ENCODE measurements at regions not wholly inside any gene's neighbourhood (a gene's known extent, or its start where the extent isn't known, plus 50 kb on each side); places are given as distances from the start of the nearest gene placed in this dataset.

- no peaks in the 10 kb centered on the region for H3K9me3 Mint-ChIP-seq
- peaks cover 7% of the 10 kb centered on the region for H3K27me3 Mint-ChIP-seq (ENCODE audit: low read depth)
- H3K4me3 Mint-ChIP-seq = no peak overlapping the region
- no peak for DNase-seq (ENCODE audit: low spot score in 2 of 2, unreplicated experiment in 2 of 2)
- no peaks in the 10 kb centered on the region for H3K4me1 Mint-ChIP-seq
- no peak overlapping the region for H3K27ac Mint-ChIP-seq
- TF ChIP-seq CTCF (IDR thresholded peaks at IDR 0.05; ENCODE audit: unreplicated experiment) = no peak
- no peaks in the 10 kb centered on the region for H3K36me3 Mint-ChIP-seq
Observed at GRCh38 chr6:102488729-102489128, 1095.2 kb downstream of the GRIK2 start.

- no peak for DNase-seq (ENCODE audit: low spot score in 2 of 2, unreplicated experiment in 2 of 2)
- no peaks in the 10 kb centered on the region for H3K36me3 Mint-ChIP-seq
- H3K27me3 Mint-ChIP-seq (ENCODE audit: low read depth) = peaks cover 8% of the 10 kb centered on the region
- no peak overlapping the region for H3K27ac Mint-ChIP-seq
- no peaks in the 10 kb centered on the region for H3K4me1 Mint-ChIP-seq
- no peak overlapping the region for H3K4me3 Mint-ChIP-seq
- TF ChIP-seq CTCF (IDR thresholded peaks at IDR 0.05; ENCODE audit: unreplicated experiment) = no peak
- H3K9me3 Mint-ChIP-seq = no peaks in the 10 kb centered on the region
Observed at GRCh38 chr6:102485480-102485879, 1092.0 kb downstream of the GRIK2 start.

GRCh38 chr6:102474041-102474807, 1080.7 kb downstream of the GRIK2 start:
- Mint-ChIP-seq H3K4me1 (no peaks in the 10 kb centered on the region), H3K36me3 (no peaks in the 10 kb centered on the region), H3K4me3 (no peak overlapping the region), H3K9me3 (peaks cover 5% of the 10 kb centered on the region), H3K27me3 (ENCODE audit: low read depth) (peaks cover 5% of the 10 kb centered on the region), H3K27ac (no peak overlapping the region)
- no peak for TF ChIP-seq CTCF (IDR thresholded peaks at IDR 0.05; ENCODE audit: unreplicated experiment)
- no peak for DNase-seq (ENCODE audit: low spot score in 2 of 2, unreplicated experiment in 2 of 2)

- no peak for TF ChIP-seq CTCF (IDR thresholded peaks at IDR 0.05; ENCODE audit: unreplicated experiment)
- H3K27me3 Mint-ChIP-seq (ENCODE audit: low read depth) = peaks cover 14% of the 10 kb centered on the region
- no peaks in the 10 kb centered on the region for H3K36me3 Mint-ChIP-seq
- H3K9me3 Mint-ChIP-seq = peaks cover 4% of the 10 kb centered on the region
- no peak for DNase-seq (ENCODE audit: low spot score in 2 of 2, unreplicated experiment in 2 of 2)
- H3K4me1 Mint-ChIP-seq = no peaks in the 10 kb centered on the region
- H3K4me3 Mint-ChIP-seq = no peak overlapping the region
- H3K27ac Mint-ChIP-seq = no peak overlapping the region
Observed at GRCh38 chr6:102458990-102459389, 1065.5 kb downstream of the GRIK2 start.

GRCh38 chr6:102438171-102438570, 1044.7 kb downstream of the GRIK2 start:
- H3K9me3 Mint-ChIP-seq = no peaks in the 10 kb centered on the region
- H3K27me3 Mint-ChIP-seq (ENCODE audit: low read depth) = no peaks in the 10 kb centered on the region
- H3K36me3 Mint-ChIP-seq = no peaks in the 10 kb centered on the region
- H3K27ac Mint-ChIP-seq = no peak overlapping the region
- H3K4me1 Mint-ChIP-seq = no peaks in the 10 kb centered on the region
- no peak for DNase-seq (ENCODE audit: low spot score in 2 of 2, unreplicated experiment in 2 of 2)
- no peak for TF ChIP-seq CTCF (IDR thresholded peaks at IDR 0.05; ENCODE audit: unreplicated experiment)
- no peak overlapping the region for H3K4me3 Mint-ChIP-seq
